HS-27A (cell line): ENCODE measurements at regions not wholly inside any gene's neighbourhood (a gene's known extent, or its start where the extent isn't known, plus 50 kb on each side); places are given as distances from the start of the nearest gene placed in this dataset.
"Not testable (repeated sequence)": the region's sequence is repeated elsewhere in the genome, so short reads cannot be mapped to it uniquely, and the experiment has no call there.

Experiments
- DNase-seq: peaks from one replicate; pipeline ENCODE4 v3.0.0-alpha.2; 2012; ENCODE audit warnings: low read depth, missing footprints

- DNase-seq = no peak
Measured at GRCh38 chr11:81574301-81574700, 1159.4 kb downstream of the FAM181B start.

- DNase-seq = no peak
Measured at GRCh38 chr11:81573367-81573766, 1160.3 kb downstream of the FAM181B start.

- no peak for DNase-seq
Measured at GRCh38 chr11:81570669-81571068, 1163.0 kb downstream of the FAM181B start.

- no peak for DNase-seq
Measured at GRCh38 chr11:81569999-81570398, 1163.7 kb downstream of the FAM181B start.

- DNase-seq = no peak
Measured at GRCh38 chr11:81568918-81569317, 1164.7 kb downstream of the FAM181B start.

- no peak for DNase-seq
Measured at GRCh38 chr11:81548123-81548522, 1185.5 kb downstream of the FAM181B start.

GRCh38 chr11:81539806-81540205, 1193.9 kb downstream of the FAM181B start:
- DNase-seq = not testable (repeated sequence)

- no peak for DNase-seq
Measured at GRCh38 chr11:81515566-81515965, 1218.1 kb downstream of the FAM181B start.

- no peak for DNase-seq
Measured at GRCh38 chr11:81497202-81497804, 1236.4 kb downstream of the FAM181B start.

GRCh38 chr11:81496601-81497000, 1237.1 kb downstream of the FAM181B start:
- DNase-seq = no peak

GRCh38 chr11:81495699-81496292, 1237.9 kb downstream of the FAM181B start:
- no peak for DNase-seq

- DNase-seq = no peak
Measured at GRCh38 chr11:81494431-81494830, 1239.2 kb downstream of the FAM181B start.

- DNase-seq = no peak
Measured at GRCh38 chr11:81492923-81493445, 1240.7 kb downstream of the FAM181B start.

- no peak for DNase-seq
Measured at GRCh38 chr11:81487109-81487508, 1246.6 kb downstream of the FAM181B start.

GRCh38 chr11:81484196-81484595, 1249.5 kb downstream of the FAM181B start:
- DNase-seq = no peak

GRCh38 chr11:81477277-81477676, 1256.4 kb downstream of the FAM181B start:
- DNase-seq = no peak

GRCh38 chr11:81476345-81476744, 1257.3 kb downstream of the FAM181B start:
- DNase-seq = no peak

- DNase-seq = no peak
Measured at GRCh38 chr11:81472646-81473045, 1261.0 kb downstream of the FAM181B start.

- DNase-seq = no peak
Measured at GRCh38 chr11:81470446-81470845, 1263.2 kb downstream of the FAM181B start.

- DNase-seq = no peak
Measured at GRCh38 chr11:81459766-81460306, 1273.8 kb downstream of the FAM181B start.

GRCh38 chr11:81449588-81450156, 1284.0 kb downstream of the FAM181B start:
- DNase-seq = no peak

GRCh38 chr11:81444297-81444696, 1289.4 kb downstream of the FAM181B start:
- DNase-seq = no peak

- no peak for DNase-seq
Measured at GRCh38 chr11:81432333-81432732, 1301.3 kb downstream of the FAM181B start.
